Epidermal melanocyte (primary cell): ENCODE measurements at regions not wholly inside any gene's neighbourhood (a gene's known extent, or its start where the extent isn't known, plus 50 kb on each side); places are given as distances from the start of the nearest gene placed in this dataset.
"Not testable (repeated sequence)": the region's sequence is repeated elsewhere in the genome, so short reads cannot be mapped to it uniquely, and the experiment has no call there.

Source experiments
- DNase-seq: peaks from one replicate; pipeline ENCODE4 v3.0.0; 2011; ENCODE audit warnings: low spot score; ENCODE audit not compliant: insufficient read length

DNA sequence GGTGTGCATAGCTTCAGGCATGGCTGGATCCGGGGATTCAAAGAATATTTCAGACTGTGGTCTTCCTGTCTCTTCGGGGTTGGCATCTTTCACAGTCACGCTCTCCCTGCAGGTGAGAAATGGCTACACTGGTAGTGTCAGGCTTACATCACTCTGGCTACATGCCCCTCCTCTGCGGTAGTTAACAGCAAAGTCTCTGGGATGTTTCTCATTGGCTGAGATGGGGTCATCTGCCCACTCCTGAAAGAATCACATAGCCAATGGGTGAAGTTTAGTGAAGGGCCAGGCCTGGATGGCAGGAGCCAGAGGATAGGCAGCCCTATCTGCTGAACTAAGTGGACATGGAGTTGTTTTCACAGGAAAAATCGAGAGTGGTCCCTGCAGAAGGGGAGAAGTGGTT, 356.5 kb downstream of the MATN1 start:
- DNase-seq = no peak

GRCh38 chr1:30366199-30366598, 357.2 kb downstream of the MATN1 start:
- DNase-seq = no peak

DNA sequence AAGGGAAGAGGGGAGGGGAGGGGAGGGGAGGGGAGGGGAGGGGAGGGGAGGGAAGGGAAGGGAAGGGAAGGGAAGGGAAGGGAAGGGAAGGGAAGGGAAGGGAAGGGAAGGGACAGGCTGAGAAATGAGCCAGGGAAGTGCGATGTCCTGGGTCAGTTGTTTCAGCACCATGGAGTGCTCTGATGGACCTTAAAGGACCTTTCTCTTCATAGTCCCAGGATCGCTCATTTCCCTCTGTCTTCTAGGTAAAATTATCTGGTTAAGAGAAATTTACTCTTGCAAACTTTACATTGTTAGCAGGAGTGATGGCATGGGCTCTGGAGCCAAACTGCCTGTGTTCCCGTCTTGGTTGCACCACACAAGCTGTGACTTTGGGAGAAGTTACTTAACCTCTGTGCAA, 357.8 kb downstream of the MATN1 start:
- no peak for DNase-seq

DNA sequence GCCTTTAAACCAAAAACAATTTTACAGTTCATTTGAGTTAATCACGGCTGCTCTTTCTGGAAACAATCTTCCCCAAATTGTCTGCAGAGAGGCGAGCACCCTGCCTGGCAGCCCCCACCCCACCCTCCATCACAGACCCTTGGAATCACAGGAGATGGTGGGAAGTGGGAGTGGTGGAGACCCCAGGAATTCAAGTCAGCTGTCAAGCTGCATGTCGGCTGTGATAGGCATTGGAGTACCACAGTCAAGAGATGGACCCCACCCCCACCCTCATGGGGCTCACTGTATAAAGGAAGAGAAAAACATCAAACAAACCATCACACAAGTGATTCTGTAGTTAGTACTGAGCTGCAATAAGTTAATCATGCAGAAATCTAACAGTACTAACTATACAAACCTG, 360.4 kb downstream of the MATN1 start:
- no peak for DNase-seq

GRCh38 chr1:30362603-30362990, 360.8 kb downstream of the MATN1 start:
- DNase-seq = no peak

GRCh38 chr1:30361890-30362602, 361.3 kb downstream of the MATN1 start:
- DNase-seq = not testable (repeated sequence)

DNA sequence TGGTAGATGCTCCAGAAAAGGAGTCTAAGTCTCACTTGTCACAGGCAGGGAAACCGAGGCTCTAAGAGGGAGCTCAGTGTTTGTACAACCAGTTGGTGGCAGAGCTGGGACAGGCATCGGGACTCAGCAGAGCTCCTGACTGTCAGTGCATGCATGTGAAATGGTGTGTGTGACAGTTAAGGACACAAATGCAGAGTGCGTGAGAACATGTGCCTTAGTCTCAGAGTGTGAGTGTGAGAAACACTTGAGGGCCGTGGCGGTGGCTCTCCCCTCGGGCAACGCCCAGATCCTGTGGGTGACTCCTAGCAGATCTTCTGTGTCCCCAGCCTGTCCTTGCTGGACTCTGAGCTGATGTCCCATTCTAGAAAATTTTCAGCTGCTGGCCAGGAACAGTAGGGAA, 362.6 kb downstream of the MATN1 start:
- DNase-seq = no peak

GRCh38 chr1:30360281-30360680, 363.1 kb downstream of the MATN1 start:
- no peak for DNase-seq

DNA sequence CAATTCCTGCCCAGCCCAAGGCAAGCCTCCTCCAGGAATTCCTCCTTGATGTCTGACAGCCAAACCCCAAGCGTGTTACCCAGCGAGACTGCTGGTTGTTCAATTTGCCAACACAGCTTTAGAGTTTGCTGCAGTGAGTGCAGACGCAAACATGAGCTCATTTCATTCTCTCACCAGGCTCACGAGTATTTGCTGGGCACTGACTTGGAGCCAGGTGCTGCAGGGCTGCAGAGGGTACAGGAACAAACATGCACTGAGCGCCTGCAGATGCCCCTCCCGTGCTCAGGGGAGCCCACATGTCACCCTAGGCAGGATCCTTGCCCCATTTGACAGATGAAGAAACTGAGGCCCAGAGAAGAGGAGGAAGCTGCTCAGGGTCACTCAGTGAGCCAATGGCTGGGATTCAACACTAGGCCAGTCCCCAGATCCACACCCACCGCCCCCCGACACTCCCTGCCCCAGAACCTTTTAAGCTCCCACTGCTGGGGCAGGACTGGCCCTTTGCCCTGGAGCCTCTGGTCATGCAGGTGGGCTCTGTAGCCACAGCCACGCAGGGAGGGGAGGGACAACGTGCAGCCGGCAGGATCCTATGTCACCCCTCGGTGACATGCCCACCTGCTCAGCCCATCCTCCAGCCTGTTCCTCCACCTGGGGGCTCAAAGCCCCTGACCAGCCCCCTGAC, 363.7 kb downstream of the MATN1 start:
- no peak for DNase-seq

GRCh38 chr1:30358500-30358899, 364.9 kb downstream of the MATN1 start:
- no peak for DNase-seq

- DNase-seq = no peak
Observed at GRCh38 chr1:30356839-30357238, 366.5 kb downstream of the MATN1 start.

DNA sequence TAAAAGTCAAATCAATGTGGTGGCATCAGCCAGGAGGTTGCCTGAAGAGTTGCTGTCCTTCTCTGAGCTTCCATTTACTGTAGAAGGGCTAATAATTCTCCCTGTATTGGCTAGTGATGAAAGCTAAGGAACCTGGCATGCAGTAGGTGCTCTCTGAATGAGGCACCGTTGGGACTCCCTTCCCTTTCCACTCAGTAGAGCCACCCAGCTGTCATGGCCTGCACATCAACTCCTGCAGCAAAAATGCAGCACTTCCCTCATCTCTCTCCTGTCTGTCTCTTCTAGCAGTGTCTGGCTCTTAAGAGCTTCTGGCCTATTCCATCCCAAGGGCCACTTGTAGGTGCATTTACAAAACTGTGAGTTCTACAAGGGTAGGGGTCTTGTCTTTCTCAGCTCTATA, 369.0 kb downstream of the MATN1 start:
- no peak for DNase-seq

GRCh38 chr1:30353637-30354036, 369.7 kb downstream of the MATN1 start:
- peak; percentile 39 for DNase-seq

DNA sequence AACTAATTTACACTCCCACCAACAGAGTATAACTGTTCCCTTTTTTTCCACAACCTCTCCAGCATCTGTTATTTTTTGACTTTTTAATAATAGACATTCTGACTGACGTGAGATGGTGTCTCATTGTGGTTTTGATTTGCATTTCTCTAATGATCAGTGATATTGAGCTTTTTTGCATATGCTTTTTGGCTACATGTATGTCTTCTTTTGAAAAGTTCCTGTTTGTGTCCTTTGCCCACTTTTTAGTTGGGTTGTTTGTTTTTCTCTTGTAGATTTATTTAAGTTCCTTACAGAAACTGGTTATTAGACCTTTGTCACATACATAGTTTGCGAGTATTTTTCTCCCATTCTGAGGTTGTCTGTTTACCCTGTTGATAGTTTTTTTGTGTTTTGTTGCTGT, 375.2 kb downstream of the MATN1 start:
- DNase-seq = no peak

DNA sequence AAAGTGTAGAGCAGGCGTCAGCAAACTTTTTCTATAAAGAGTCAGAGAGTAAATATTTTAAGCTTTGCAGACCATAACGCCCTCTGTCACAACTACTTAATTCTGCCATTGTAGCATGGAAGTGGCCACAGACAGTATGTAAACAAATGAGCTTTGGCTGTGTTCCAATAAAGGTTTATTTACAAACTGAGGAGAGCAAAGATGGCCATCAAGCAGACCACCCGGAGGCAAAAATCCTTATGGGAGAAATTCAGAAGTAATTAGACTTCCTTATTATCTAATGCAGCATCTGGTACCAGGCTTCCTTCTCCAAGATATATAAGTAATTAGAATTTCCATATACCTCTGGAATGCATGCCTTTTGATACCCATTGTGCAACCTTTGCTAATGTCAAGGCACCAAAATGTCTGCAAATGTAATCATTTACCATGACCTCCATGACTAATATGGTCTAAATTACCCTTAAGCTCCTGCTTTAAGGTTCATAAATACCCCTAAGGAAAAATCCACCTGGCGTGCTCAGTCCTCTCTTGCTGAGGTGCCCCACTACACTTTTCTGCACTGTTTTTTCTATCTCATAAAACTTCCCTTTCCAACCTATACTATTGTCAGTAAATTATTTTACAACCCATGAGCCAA, 377.8 kb downstream of the MATN1 start:
- no peak for DNase-seq

GRCh38 chr1:30343562-30343961, 379.8 kb downstream of the MATN1 start:
- no peak for DNase-seq

DNA sequence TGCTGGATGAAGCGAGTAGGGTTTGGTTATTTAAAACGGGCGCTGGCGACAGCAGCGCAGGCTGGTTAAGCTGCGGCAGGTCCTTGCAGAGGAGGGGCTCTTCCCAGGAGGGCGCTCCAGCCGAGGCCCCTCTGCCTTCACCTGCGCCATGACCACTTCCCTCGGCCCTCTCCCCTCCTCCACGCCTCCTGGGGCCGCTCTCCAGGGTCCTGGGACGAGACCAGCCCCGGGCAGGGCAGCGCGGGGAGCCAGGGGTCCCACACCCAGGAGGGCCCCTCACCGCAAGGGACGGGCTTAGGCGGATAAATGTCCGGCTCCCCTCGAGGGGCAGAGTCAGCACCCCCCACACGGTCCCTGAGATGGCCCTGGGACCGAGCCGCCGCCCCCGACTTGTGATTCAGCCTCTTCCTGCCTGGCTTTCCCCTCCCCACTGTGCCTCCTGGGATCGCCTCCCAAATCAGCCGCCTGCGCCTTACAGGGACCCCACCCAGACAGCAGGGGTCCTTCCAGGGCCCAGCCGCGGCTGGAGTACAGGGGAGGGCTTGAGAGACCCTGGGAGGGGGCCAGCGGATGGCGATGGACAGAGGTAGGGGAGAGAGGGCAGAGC, 380.7 kb downstream of the MATN1 start:
- no peak for DNase-seq

- DNase-seq = no peak
Observed at GRCh38 chr1:30340934-30341333, 382.5 kb downstream of the MATN1 start.

DNA sequence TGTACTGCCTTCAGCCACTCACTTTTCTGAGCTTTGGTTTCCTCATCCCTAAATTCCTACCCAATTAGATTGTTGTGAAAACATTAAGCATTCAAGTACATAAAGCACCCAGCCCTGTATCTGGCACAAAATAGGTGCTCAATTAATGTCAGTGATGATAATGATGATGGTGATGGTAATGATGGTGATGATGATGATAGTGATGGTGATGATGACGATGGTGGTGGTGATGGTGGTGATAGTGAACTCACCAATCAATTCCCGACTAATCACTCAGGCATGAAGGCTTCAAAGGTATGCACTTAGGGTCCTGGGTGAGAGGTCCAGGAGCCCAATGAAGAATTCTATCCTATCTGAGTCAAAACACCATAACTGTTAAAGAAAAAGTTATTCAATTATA, 383.5 kb downstream of the MATN1 start:
- DNase-seq = no peak

- no peak for DNase-seq
Observed at GRCh38 chr1:30338765-30339164, 384.6 kb downstream of the MATN1 start.

- DNase-seq = no peak
Observed at GRCh38 chr1:30337324-30337620, 386.1 kb downstream of the MATN1 start.

- no peak for DNase-seq
Observed at GRCh38 chr1:30336550-30337323, 386.6 kb downstream of the MATN1 start.
